MM.1S (cell line): ENCODE measurements at regions not wholly inside any gene's neighbourhood (a gene's known extent, or its start where the extent isn't known, plus 50 kb on each side); places are given as distances from the start of the nearest gene placed in this dataset.

Experiments used
- CTCF ChIP-seq: fragments of 300-600 bp; sonication (generic); IDR thresholded peaks from 2 replicates; pipeline ENCODE4 v1.5.1; 2016; ENCODE audit warnings: antibody characterized with exemption, low read length, mixed read lengths
- EZH2 ChIP-seq: fragments of 300-600 bp; sonication (generic); optimal IDR thresholded peaks from 2 replicates; pipeline ENCODE3; 2017; ENCODE audit warnings: low read depth, mild to moderate bottlenecking, antibody characterized with exemption, low read length, mixed read lengths

DNA sequence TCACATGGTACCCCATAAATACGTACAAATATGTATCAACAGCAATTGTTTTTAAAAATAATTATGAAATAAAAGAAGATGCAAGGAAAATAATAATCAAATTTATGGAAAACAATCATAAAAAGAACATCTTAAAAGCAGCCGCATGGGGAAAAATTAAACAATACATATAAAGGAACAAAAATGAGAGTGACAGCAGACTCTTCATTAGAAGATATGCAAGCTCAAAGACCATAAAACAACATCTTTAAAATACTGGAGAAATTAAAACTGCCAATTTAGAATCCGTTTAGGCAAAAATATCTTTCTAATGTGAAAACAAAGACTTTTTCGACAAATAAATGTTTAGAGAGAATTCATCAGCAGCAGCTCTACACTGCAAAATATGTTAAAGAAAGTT lies 190.6 kb upstream of the C11orf58 start:
- TF ChIP-seq CTCF (no peak), EZH2 (no peak)
